Right lobe of liver (tissue), 4 donors: ENCODE measurements at regions not wholly inside any gene's neighbourhood (a gene's known extent, or its start where the extent isn't known, plus 50 kb on each side); places are given as distances from the start of the nearest gene placed in this dataset.

Source experiments
- POLR2A ChIP-seq: fragments of 450-650 bp; IDR thresholded peaks from one replicate; pipeline ENCODE4 v1.6.1; 2017; ENCODE audit warnings: antibody characterized with exemption, mild to moderate bottlenecking
- TF ChIP-seq, protein P1 (sequence below), 4 donors: fragments of 200-600 bp in 3 of 4; fragments of 450-650 bp in 1 of 4; IDR thresholded peaks; one replicate each; pipeline versions ENCODE4 v1.5.1 to v1.8.0; 2016 to 2022; ENCODE audit warnings: antibody characterized with exemption in 4 of 4, mild to moderate bottlenecking in 2 of 4
- donor health status: DM: no; HTN: no; CAD: no.
- donor health status: DM: no; HTN: no; CAD: no.
- donor health status: DM: no; HTN: yes; CAD: no.

DNA sequence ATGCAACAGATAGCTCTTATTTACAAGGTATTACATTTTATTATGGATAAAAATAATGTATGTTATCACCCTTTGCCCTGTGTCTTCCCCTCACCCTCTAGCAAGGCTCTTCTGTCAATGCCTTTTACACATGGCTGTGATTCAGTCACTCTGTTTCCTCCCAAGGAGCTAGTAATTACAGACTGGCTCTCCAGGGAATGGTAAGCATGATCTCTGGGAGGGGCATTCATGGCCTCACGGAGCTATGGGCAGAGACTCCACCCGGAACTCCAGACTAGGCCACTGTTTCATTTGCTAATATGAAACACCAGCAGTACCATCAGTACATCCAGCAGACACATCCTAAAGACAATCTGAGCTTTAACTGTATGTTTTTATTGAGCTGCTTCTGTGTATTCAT, 410.9 kb upstream of the CYRIA start:
- TF ChIP-seq, protein P1, sequence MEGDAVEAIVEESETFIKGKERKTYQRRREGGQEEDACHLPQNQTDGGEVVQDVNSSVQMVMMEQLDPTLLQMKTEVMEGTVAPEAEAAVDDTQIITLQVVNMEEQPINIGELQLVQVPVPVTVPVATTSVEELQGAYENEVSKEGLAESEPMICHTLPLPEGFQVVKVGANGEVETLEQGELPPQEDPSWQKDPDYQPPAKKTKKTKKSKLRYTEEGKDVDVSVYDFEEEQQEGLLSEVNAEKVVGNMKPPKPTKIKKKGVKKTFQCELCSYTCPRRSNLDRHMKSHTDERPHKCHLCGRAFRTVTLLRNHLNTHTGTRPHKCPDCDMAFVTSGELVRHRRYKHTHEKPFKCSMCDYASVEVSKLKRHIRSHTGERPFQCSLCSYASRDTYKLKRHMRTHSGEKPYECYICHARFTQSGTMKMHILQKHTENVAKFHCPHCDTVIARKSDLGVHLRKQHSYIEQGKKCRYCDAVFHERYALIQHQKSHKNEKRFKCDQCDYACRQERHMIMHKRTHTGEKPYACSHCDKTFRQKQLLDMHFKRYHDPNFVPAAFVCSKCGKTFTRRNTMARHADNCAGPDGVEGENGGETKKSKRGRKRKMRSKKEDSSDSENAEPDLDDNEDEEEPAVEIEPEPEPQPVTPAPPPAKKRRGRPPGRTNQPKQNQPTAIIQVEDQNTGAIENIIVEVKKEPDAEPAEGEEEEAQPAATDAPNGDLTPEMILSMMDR (IDR thresholded peaks at IDR 0.05): no peak
- TF ChIP-seq POLR2A: no peak
